Liver (tissue), 3 donors: ENCODE measurements at regions not wholly inside any gene's neighbourhood (a gene's known extent, or its start where the extent isn't known, plus 50 kb on each side); places are given as distances from the start of the nearest gene placed in this dataset.
A peak's percentile ranks its signal among the peaks of the same experiment; 100 is the strongest.

ENCODE experiments used
- EGR1 ChIP-seq, 2 donors: IDR thresholded peaks; 2 replicates each; pipeline ENCODE4 v1.6.1; 2016 to 2018; ENCODE audit warnings: antibody characterized with exemption in 2 of 2, low read depth in 2 of 2
- JUND ChIP-seq, 2 donors: IDR thresholded peaks; 2 replicates each; pipeline ENCODE4 v1.6.1; 2016; ENCODE audit warnings: antibody characterized with exemption in 2 of 2
- REST ChIP-seq: IDR thresholded peaks from 2 replicates; pipeline ENCODE4 v1.6.1; 2016; ENCODE audit warnings: antibody characterized with exemption, mild to moderate bottlenecking
- YY1 ChIP-seq: IDR thresholded peaks from 2 replicates; pipeline ENCODE4 v1.6.1; 2016; ENCODE audit warnings: antibody characterized with exemption, mild to moderate bottlenecking
- TF ChIP-seq, protein P1 (sequence below): fragments of 150-350 bp; IDR thresholded peaks from 2 replicates; pipeline ENCODE4 v1.5.1; 2017; ENCODE audit warnings: improper control_type of control experiment, low read depth, low read length; ENCODE audit not compliant: missing input control
- donor health status: healthy.
- donor health status: healthy.

DNA sequence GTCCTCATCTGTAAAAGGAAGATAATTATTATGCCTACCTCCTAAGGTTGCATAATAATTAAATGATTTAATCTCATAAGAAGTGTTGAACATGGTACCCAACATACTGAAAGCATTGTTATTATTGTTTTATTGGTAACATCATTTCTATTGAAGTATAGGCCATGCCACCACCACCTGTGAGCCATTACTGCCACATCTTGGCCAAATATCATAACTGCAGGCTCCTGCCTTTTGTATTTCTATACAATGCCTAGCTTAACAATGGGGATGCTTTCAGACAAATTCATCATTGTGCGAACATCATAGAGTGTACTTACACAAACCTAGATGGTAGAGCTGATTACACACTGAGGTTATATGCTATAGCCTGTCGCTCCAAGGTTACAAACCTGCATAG is 61.1 kb upstream of the NPSR1 start:
- TF ChIP-seq, protein P1, sequence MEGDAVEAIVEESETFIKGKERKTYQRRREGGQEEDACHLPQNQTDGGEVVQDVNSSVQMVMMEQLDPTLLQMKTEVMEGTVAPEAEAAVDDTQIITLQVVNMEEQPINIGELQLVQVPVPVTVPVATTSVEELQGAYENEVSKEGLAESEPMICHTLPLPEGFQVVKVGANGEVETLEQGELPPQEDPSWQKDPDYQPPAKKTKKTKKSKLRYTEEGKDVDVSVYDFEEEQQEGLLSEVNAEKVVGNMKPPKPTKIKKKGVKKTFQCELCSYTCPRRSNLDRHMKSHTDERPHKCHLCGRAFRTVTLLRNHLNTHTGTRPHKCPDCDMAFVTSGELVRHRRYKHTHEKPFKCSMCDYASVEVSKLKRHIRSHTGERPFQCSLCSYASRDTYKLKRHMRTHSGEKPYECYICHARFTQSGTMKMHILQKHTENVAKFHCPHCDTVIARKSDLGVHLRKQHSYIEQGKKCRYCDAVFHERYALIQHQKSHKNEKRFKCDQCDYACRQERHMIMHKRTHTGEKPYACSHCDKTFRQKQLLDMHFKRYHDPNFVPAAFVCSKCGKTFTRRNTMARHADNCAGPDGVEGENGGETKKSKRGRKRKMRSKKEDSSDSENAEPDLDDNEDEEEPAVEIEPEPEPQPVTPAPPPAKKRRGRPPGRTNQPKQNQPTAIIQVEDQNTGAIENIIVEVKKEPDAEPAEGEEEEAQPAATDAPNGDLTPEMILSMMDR = peak; percentile 3
- no peak for TF ChIP-seq EGR1 (IDR thresholded peaks at IDR 0.05; ENCODE audit: low read depth in 2 of 2)
- no peak for TF ChIP-seq YY1
- TF ChIP-seq REST = no peak
- TF ChIP-seq JUND (IDR thresholded peaks at IDR 0.05) = no peak
